Neural progenitor cell (in vitro differentiated cells): ENCODE measurements at regions not wholly inside any gene's neighbourhood (a gene's known extent, or its start where the extent isn't known, plus 50 kb on each side); places are given as distances from the start of the nearest gene placed in this dataset.

Experiments
- DNase-seq: peaks from one replicate; pipeline ENCODE4 v3.0.0-alpha.2; 2016; ENCODE audit warnings: low spot score
- H2AFZ ChIP-seq: fragments of 200-600 bp; sonication (generic); replicated peaks from 2 replicates; pipeline ENCODE4 v1.6.1; 2016; ENCODE audit warnings: antibody characterized with exemption
- H3F3A ChIP-seq: fragments of 200-600 bp; sonication (generic); 2 replicates; pipeline ENCODE4 v1.6.1; 2016; ENCODE audit warnings: antibody characterized with exemption, low read depth
- H3K27ac ChIP-seq: fragments of 200-600 bp; sonication (generic); 2 replicates; pipeline ENCODE4 v1.5.1; 2016; ENCODE audit warnings: mild to moderate bottlenecking
- H3K27me3 ChIP-seq: fragments of 200-600 bp; sonication (generic); 2 replicates; pipeline ENCODE4 v1.6.1; 2016; ENCODE audit warnings: mild to moderate bottlenecking, moderate library complexity
- H3K36me3 ChIP-seq: fragments of 200-600 bp; sonication (generic); 2 replicates; pipeline ENCODE4 v1.5.1; 2016
- H3K4me1 ChIP-seq: fragments of 200-600 bp; sonication (generic); 2 replicates; pipeline ENCODE4 v1.6.1; 2016; ENCODE audit warnings: mixed run types
- H3K4me2 ChIP-seq: fragments of 200-600 bp; sonication (generic); 2 replicates; pipeline ENCODE4 v1.6.1; 2016
- H3K4me3 ChIP-seq: fragments of 200-600 bp; sonication (generic); 2 replicates; pipeline ENCODE4 v1.5.1; 2016
- H3K79me2 ChIP-seq: fragments of 200-600 bp; sonication (generic); 2 replicates; pipeline ENCODE4 v1.6.1; 2016; ENCODE audit warnings: low read depth
- H3K9ac ChIP-seq: fragments of 200-600 bp; sonication (generic); 2 replicates; pipeline ENCODE4 v1.6.1; 2016
- H3K9me3 ChIP-seq: fragments of 200-600 bp; sonication (generic); 2 replicates; pipeline ENCODE4 v1.5.1; 2016; ENCODE audit warnings: low read depth
- H4K20me1 ChIP-seq: fragments of 200-600 bp; sonication (generic); 2 replicates; pipeline ENCODE4 v1.6.1; 2016; ENCODE audit warnings: low read depth
- H3K27ac Mint-ChIP-seq: 3 replicates; pipeline ENCODE4 v1.8.0; 2021; ENCODE audit warnings: mixed read lengths
- H3K27me3 Mint-ChIP-seq: 2 replicates; pipeline ENCODE4 v1.8.0; 2022; ENCODE audit warnings: low read depth, mild to moderate bottlenecking, inconsistent platforms, moderate library complexity, mixed read lengths; ENCODE audit not compliant: insufficient read depth
- H3K36me3 Mint-ChIP-seq: 3 replicates; pipeline ENCODE4 v1.8.0; 2021; ENCODE audit warnings: mixed read lengths
- H3K4me1 Mint-ChIP-seq: 3 replicates; pipeline ENCODE4 v1.8.0; 2021; ENCODE audit warnings: mixed read lengths
- H3K4me3 Mint-ChIP-seq: 3 replicates; pipeline ENCODE4 v1.8.0; 2021; ENCODE audit warnings: mild to moderate bottlenecking, moderate library complexity, mixed read lengths
- H3K9me3 Mint-ChIP-seq: 3 replicates; pipeline ENCODE4 v1.8.0; 2020; ENCODE audit warnings: mixed read lengths
- EZH2 ChIP-seq: fragments of 200-600 bp; sonication (generic); IDR thresholded peaks from 2 replicates; pipeline ENCODE4 v1.6.1; 2017; ENCODE audit warnings: antibody characterized with exemption, mild to moderate bottlenecking, moderate library complexity
- EZH2phosphoT487 ChIP-seq: fragments of 200-600 bp; sonication (generic); IDR thresholded peaks from 2 replicates; pipeline ENCODE4 v1.6.1; 2017; ENCODE audit warnings: antibody characterized with exemption
- TF ChIP-seq, protein P1 (sequence below): fragments of 200-600 bp; sonication (generic); IDR thresholded peaks from 2 replicates; pipeline ENCODE4 v1.5.1; 2017; ENCODE audit warnings: antibody characterized with exemption, mild to moderate bottlenecking

DNA sequence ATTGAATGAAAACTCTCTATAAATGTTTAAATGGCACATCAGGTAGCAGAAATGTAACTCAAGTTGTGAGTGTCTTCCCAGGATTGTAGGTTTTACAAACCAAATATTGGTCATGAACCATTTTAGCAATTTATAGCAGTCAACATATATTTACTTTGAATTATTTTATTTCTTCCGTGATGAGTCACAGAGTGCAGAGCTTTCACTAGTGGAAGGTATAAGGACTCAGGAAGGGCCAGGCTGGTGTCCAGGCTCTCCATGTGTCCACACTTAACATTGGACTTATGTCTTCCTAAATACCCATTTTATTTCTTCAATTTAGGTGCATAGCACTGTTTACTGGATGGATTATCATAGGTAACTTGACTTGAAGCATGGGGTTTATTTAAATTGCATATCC, 120.9 kb downstream of the OLIG3 start:
- Histone ChIP-seq H3K9me3 (no peaks in the 10 kb centered on the region), H2AFZ (no peak overlapping the region), H3K27ac (no peak overlapping the region), H3K79me2 (no peaks in the 10 kb centered on the region), H3K4me3 (no peak overlapping the region), H3K9ac (no peak overlapping the region), H3K4me1 (peaks cover 13% of the 10 kb centered on the region), H3K36me3 (no peaks in the 10 kb centered on the region), H3K27me3 (no peaks in the 10 kb centered on the region), H3K4me2 (no peak overlapping the region), H4K20me1 (no peaks in the 10 kb centered on the region), H3F3A (no peaks in the 10 kb centered on the region)
- Mint-ChIP-seq H3K36me3 (peaks cover 5% of the 10 kb centered on the region), H3K4me3 (no peak overlapping the region), H3K4me1 (peaks cover 19% of the 10 kb centered on the region), H3K9me3 (peaks cover 8% of the 10 kb centered on the region), H3K27ac (no peak overlapping the region), H3K27me3 (peaks cover 4% of the 10 kb centered on the region)
- TF ChIP-seq EZH2 (no peak), EZH2phosphoT487 (no peak)
- TF ChIP-seq, protein P1, sequence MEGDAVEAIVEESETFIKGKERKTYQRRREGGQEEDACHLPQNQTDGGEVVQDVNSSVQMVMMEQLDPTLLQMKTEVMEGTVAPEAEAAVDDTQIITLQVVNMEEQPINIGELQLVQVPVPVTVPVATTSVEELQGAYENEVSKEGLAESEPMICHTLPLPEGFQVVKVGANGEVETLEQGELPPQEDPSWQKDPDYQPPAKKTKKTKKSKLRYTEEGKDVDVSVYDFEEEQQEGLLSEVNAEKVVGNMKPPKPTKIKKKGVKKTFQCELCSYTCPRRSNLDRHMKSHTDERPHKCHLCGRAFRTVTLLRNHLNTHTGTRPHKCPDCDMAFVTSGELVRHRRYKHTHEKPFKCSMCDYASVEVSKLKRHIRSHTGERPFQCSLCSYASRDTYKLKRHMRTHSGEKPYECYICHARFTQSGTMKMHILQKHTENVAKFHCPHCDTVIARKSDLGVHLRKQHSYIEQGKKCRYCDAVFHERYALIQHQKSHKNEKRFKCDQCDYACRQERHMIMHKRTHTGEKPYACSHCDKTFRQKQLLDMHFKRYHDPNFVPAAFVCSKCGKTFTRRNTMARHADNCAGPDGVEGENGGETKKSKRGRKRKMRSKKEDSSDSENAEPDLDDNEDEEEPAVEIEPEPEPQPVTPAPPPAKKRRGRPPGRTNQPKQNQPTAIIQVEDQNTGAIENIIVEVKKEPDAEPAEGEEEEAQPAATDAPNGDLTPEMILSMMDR: no peak
- no peak for DNase-seq

DNA sequence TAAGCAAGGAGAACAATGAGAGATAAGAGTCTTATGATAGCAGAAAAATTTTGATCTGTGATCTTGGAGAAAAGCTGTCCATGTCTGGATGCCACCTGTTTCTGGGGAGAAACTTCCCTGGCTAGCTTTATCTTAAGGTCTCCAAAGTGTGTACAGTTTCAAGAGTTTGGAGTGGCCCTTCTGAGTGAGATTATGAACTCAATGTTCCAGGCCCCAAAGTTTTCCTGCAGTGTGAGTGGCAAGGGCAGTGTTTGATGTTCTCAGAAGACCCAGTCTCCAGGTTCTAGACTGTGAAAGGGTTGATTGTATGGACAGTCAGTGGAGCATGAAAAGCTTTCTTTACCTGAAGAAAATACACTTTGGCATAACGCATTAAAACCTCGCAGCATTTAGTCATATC, 121.7 kb downstream of the OLIG3 start:
- Histone ChIP-seq H3K4me2 (no peak overlapping the region), H4K20me1 (no peaks in the 10 kb centered on the region), H3K4me3 (no peak overlapping the region), H3F3A (no peaks in the 10 kb centered on the region), H3K4me1 (peaks cover 13% of the 10 kb centered on the region), H3K9ac (no peak overlapping the region), H3K27me3 (no peaks in the 10 kb centered on the region), H3K79me2 (no peaks in the 10 kb centered on the region), H2AFZ (no peak overlapping the region), H3K9me3 (no peaks in the 10 kb centered on the region), H3K36me3 (no peaks in the 10 kb centered on the region), H3K27ac (no peak overlapping the region)
- TF ChIP-seq EZH2: no peak
- no peak overlapping the region for H3K27ac Mint-ChIP-seq
- no peak overlapping the region for H3K4me3 Mint-ChIP-seq
- peaks cover 19% of the 10 kb centered on the region for H3K4me1 Mint-ChIP-seq
- peaks cover 6% of the 10 kb centered on the region for H3K9me3 Mint-ChIP-seq
- DNase-seq: no peak
- H3K36me3 Mint-ChIP-seq: peaks cover 5% of the 10 kb centered on the region
- peaks cover 4% of the 10 kb centered on the region for H3K27me3 Mint-ChIP-seq

DNA sequence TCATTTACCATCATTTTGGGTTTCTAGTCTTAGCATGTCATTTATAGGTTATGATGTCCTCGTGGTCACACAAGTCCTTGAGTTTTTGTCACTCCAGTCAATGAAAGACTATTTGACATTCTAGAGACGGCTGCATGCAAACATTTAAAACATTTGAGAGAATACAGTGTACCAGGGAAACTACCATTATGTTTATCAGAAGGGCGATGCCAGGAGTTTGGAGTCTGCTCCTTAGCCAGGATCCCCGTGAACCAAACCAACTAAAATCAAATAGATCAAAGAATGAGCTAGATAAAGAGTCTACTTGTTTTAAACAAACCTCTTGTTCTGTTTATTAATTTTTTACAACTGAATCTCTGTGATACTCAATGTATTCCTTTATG, 122.6 kb downstream of the OLIG3 start:
- no peak overlapping the region for H3K9ac ChIP-seq
- Mint-ChIP-seq H3K27me3 (peaks cover 4% of the 10 kb centered on the region), H3K4me1 (peaks cover 20% of the 10 kb centered on the region), H3K4me3 (no peak overlapping the region), H3K9me3 (peaks cover 6% of the 10 kb centered on the region), H3K36me3 (peaks cover 5% of the 10 kb centered on the region), H3K27ac (no peak overlapping the region)
- H3K36me3 ChIP-seq: no peaks in the 10 kb centered on the region
- TF ChIP-seq EZH2 (no peak), EZH2phosphoT487 (no peak)
- TF ChIP-seq, protein P1: no peak
- H3K79me2 ChIP-seq: no peaks in the 10 kb centered on the region
- H3F3A ChIP-seq: no peaks in the 10 kb centered on the region
- no peak overlapping the region for H3K4me2 ChIP-seq
- H2AFZ ChIP-seq: no peak overlapping the region
- no peaks in the 10 kb centered on the region for H4K20me1 ChIP-seq
- DNase-seq: no peak
- no peak overlapping the region for H3K27ac ChIP-seq
- H3K4me1 ChIP-seq: peaks cover 13% of the 10 kb centered on the region
- no peak overlapping the region for H3K4me3 ChIP-seq
- no peaks in the 10 kb centered on the region for H3K27me3 ChIP-seq
- H3K9me3 ChIP-seq: no peaks in the 10 kb centered on the region

DNA sequence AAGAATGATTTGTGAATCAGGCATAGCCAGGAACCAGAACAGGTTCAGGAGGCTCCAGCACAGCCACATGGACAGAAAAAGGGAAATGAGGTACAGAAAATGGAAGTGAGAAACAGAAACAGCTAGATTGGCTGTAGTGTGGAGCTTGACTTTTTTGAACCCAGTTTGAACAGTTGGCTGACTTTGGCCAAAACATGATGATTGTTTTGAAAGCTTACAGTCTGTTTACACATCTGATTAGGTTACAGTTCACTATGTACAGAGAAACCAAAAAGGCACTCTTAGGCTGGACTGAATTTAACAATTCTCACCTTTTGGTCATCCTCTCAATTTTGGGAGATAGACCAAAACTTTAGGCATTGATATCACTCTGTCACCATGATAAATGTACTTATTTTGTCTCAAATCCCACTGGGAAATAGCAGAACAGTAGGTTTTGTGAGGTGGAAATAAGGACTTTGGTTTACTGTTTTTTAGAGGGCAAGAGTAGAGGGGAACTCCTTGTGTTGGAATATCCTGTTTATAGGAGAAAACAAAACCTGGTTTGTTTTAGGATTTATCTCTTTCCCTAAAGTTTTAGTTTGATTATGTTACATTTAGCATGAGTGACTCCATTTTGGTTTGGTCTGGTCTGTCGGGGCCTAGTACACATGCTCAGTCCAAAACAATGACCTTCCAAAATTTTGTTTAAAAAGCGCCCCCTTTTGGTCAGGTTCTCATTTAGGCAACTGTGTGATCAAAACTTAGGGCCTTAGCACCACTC, 123.1 kb downstream of the OLIG3 start:
- Histone ChIP-seq H3F3A (peaks cover 6% of the 10 kb centered on the region), H3K9ac (no peak overlapping the region), H3K4me2 (no peak overlapping the region), H3K4me3 (no peak overlapping the region), H3K27me3 (no peaks in the 10 kb centered on the region), H4K20me1 (no peaks in the 10 kb centered on the region), H3K4me1 (peaks cover 18% of the 10 kb centered on the region), H2AFZ (peak overlapping the region; percentile 53), H3K27ac (no peak overlapping the region), H3K9me3 (no peaks in the 10 kb centered on the region), H3K36me3 (no peaks in the 10 kb centered on the region), H3K79me2 (no peaks in the 10 kb centered on the region)
- Mint-ChIP-seq H3K27me3 (peaks cover 5% of the 10 kb centered on the region), H3K9me3 (peaks cover 2% of the 10 kb centered on the region), H3K27ac (no peak overlapping the region), H3K36me3 (peaks cover 2% of the 10 kb centered on the region), H3K4me1 (peaks cover 26% of the 10 kb centered on the region), H3K4me3 (no peak overlapping the region)
- TF ChIP-seq EZH2: no peak
- TF ChIP-seq, protein P1: peak; percentile 37
- DNase-seq: no peak
